Upper lobe of right lung (tissue), 1 donor: ENCODE measurements at regions not wholly inside any gene's neighbourhood (a gene's known extent, or its start where the extent isn't known, plus 50 kb on each side); places are given as distances from the start of the nearest gene placed in this dataset.
A peak's percentile ranks its signal among the peaks of the same experiment; 100 is the strongest.

Experiments
- ATAC-seq: fragments of 200-7000 bp; cut with Tn5 transposase; one replicate; pipeline ENCODE4 v1.9.1; 2020; ENCODE audit warnings: mild to moderate bottlenecking, moderate library complexity
- DNase-seq: peaks from one replicate; pipeline ENCODE4 v3.0.0-alpha.2; 2020
- H3K27ac ChIP-seq: fragments of 200-600 bp; one replicate; pipeline ENCODE4 v1.8.0; 2022
- H3K27me3 ChIP-seq: fragments of 200-600 bp; one replicate; pipeline ENCODE4 v1.8.0; 2022; ENCODE audit warnings: mild to moderate bottlenecking
- H3K36me3 ChIP-seq: fragments of 200-600 bp; one replicate; pipeline ENCODE4 v1.8.0; 2022
- H3K4me1 ChIP-seq: fragments of 200-600 bp; one replicate; pipeline ENCODE4 v1.8.0; 2022
- H3K4me3 ChIP-seq: fragments of 200-600 bp; one replicate; pipeline ENCODE4 v1.8.0; 2022; ENCODE audit warnings: mild to moderate bottlenecking
- H3K9me3 ChIP-seq: fragments of 200-600 bp; one replicate; pipeline ENCODE4 v1.8.0; 2022
- CTCF ChIP-seq: fragments of 200-600 bp; IDR thresholded peaks from one replicate; pipeline ENCODE4 v1.8.0; 2022; ENCODE audit warnings: antibody characterized with exemption
- intact Hi-C: fragments of 100-400 bp; cut with DNase I; formaldehyde crosslinking; loops from one replicate; pipeline ENCODE4 v1.11.0; 2022
- donor health status: DM: no; HTN: yes; CAD: no; lungs with severe emphysema.

- Histone ChIP-seq H3K4me3 (no peak overlapping the region), H3K36me3 (no peaks in the 10 kb centered on the region), H3K9me3 (no peaks in the 10 kb centered on the region), H3K4me1 (no peaks in the 10 kb centered on the region), H3K27ac (no peak overlapping the region), H3K27me3 (no peaks in the 10 kb centered on the region)
- ATAC-seq: no peak
- no peak for TF ChIP-seq CTCF
- DNase-seq: no peak
- intact Hi-C loops: no loop called here
Observed at GRCh38 chr11:79920480-79920879, 479.6 kb upstream of the TENM4 start.

- no peak for TF ChIP-seq CTCF
- no peak for ATAC-seq
- H3K4me1 ChIP-seq: no peaks in the 10 kb centered on the region
- H3K36me3 ChIP-seq: no peaks in the 10 kb centered on the region
- H3K27me3 ChIP-seq: no peaks in the 10 kb centered on the region
- no peak overlapping the region for H3K4me3 ChIP-seq
- H3K27ac ChIP-seq: no peak overlapping the region
- intact Hi-C loops: no loop called here
- DNase-seq: no peak
- H3K9me3 ChIP-seq: no peaks in the 10 kb centered on the region
Observed at GRCh38 chr11:79919350-79919749, 478.5 kb upstream of the TENM4 start.

- DNase-seq: no peak
- H3K27ac ChIP-seq: no peak overlapping the region
- ATAC-seq: no peak
- H3K4me3 ChIP-seq: no peak overlapping the region
- intact Hi-C loops: no loop called here
- H3K27me3 ChIP-seq: no peaks in the 10 kb centered on the region
- H3K36me3 ChIP-seq: no peaks in the 10 kb centered on the region
- no peaks in the 10 kb centered on the region for H3K9me3 ChIP-seq
- no peaks in the 10 kb centered on the region for H3K4me1 ChIP-seq
- no peak for TF ChIP-seq CTCF
Observed at GRCh38 chr11:79918846-79919245, 478.0 kb upstream of the TENM4 start.

- Histone ChIP-seq H3K27ac (no peak overlapping the region), H3K4me3 (no peak overlapping the region), H3K36me3 (no peaks in the 10 kb centered on the region), H3K27me3 (no peaks in the 10 kb centered on the region), H3K4me1 (no peaks in the 10 kb centered on the region), H3K9me3 (peaks cover 4% of the 10 kb centered on the region)
- ATAC-seq: no peak
- TF ChIP-seq CTCF: no peak
- intact Hi-C loops: no loop called here
- no peak for DNase-seq
Observed at GRCh38 chr11:79906164-79906563, 465.3 kb upstream of the TENM4 start.

GRCh38 chr11:79902493-79902892, 461.7 kb upstream of the TENM4 start:
- Histone ChIP-seq H3K9me3 (no peaks in the 10 kb centered on the region), H3K36me3 (no peaks in the 10 kb centered on the region), H3K4me3 (no peak overlapping the region), H3K27ac (no peak overlapping the region), H3K4me1 (no peaks in the 10 kb centered on the region), H3K27me3 (no peaks in the 10 kb centered on the region)
- no peak for DNase-seq
- no peak for TF ChIP-seq CTCF
- ATAC-seq: peak; percentile 70
- intact Hi-C loops: no loop called here

GRCh38 chr11:79897896-79898295, 457.1 kb upstream of the TENM4 start:
- intact Hi-C loops: no loop called here
- DNase-seq: no peak
- H3K9me3 ChIP-seq: no peaks in the 10 kb centered on the region

More at GRCh38 chr11:79897896-79898295, 457.1 kb upstream of the TENM4 start:
- H3K36me3 ChIP-seq: no peaks in the 10 kb centered on the region
- TF ChIP-seq CTCF: no peak
- no peaks in the 10 kb centered on the region for H3K27me3 ChIP-seq
- H3K4me1 ChIP-seq: peaks cover 4% of the 10 kb centered on the region
- no peak for ATAC-seq
- H3K27ac ChIP-seq: no peak overlapping the region
- H3K4me3 ChIP-seq: no peak overlapping the region
